Keratinocyte (primary cell): ENCODE measurements at regions not wholly inside any gene's neighbourhood (a gene's known extent, or its start where the extent isn't known, plus 50 kb on each side); places are given as distances from the start of the nearest gene placed in this dataset.

Source experiments
- DNase-seq: peaks from one replicate; pipeline ENCODE4 v3.0.0-alpha.2; 2011; ENCODE audit warnings: low read depth, missing footprints, low spot score
- FAIRE-seq: peaks from 2 replicates; lab custom pipeline; 2011; peaks lifted over from hg19 to GRCh38; lab: Jason Lieb, UNC
- H2AFZ ChIP-seq: 2 replicates; pipeline ENCODE4 v1.6.0; 2012; ENCODE audit warnings: low read length, control low read depth, inconsistent platforms; ENCODE audit not compliant: control insufficient read depth
- H3K27ac ChIP-seq: 2 replicates; pipeline ENCODE4 v1.5.1; 2011; ENCODE audit warnings: low read length; ENCODE audit not compliant: control insufficient read depth, insufficient read depth
- H3K27me3 ChIP-seq: 3 replicates; pipeline ENCODE4 v1.6.0; 2011; ENCODE audit warnings: low read length; ENCODE audit not compliant: control insufficient read depth, insufficient read depth; ENCODE audit errors: extremely low read depth
- H3K36me3 ChIP-seq, 2 experiments: 2 replicates in 1 of 2; 3 replicates in 1 of 2; pipeline ENCODE4 v1.5.1; 2011; ENCODE audit warnings: low read length in 2 of 2, mild to moderate bottlenecking in 1 of 2; ENCODE audit not compliant: control insufficient read depth in 2 of 2, insufficient read depth in 2 of 2; ENCODE audit errors: extremely low read depth in 1 of 2
- H3K4me1 ChIP-seq: 3 replicates; pipeline ENCODE4 v1.5.1; 2011; ENCODE audit warnings: low read length; ENCODE audit not compliant: control insufficient read depth, insufficient read depth; ENCODE audit errors: extremely low read depth
- H3K4me2 ChIP-seq: 3 replicates; pipeline ENCODE4 v1.6.0; 2011; ENCODE audit warnings: low read depth, low read length; ENCODE audit not compliant: control insufficient read depth, insufficient read depth; ENCODE audit errors: extremely low read depth
- H3K4me3 ChIP-seq, 3 experiments: fragments of 200-600 bp in 1 of 3; sonication (generic) in 1 of 3; 2 replicates in 2 of 3; 3 replicates in 1 of 3; pipeline ENCODE4 v1.5.1; 2011 to 2016; ENCODE audit warnings: low read length in 3 of 3, mild to moderate bottlenecking in 3 of 3, control low read depth in 2 of 3, inconsistent platforms in 1 of 3, low read depth in 1 of 3, mixed read lengths in 1 of 3, mixed run types in 1 of 3, moderate library complexity in 1 of 3; ENCODE audit not compliant: control insufficient read depth in 2 of 3, insufficient read depth in 2 of 3; ENCODE audit errors: extremely low read depth in 1 of 3
- H3K79me2 ChIP-seq: 2 replicates; pipeline ENCODE4 v1.6.0; 2012; ENCODE audit warnings: low read length; ENCODE audit not compliant: control insufficient read depth, insufficient read depth
- H3K9ac ChIP-seq: 3 replicates; pipeline ENCODE4 v1.6.0; 2011; ENCODE audit warnings: low read length; ENCODE audit not compliant: control insufficient read depth, insufficient read depth; ENCODE audit errors: extremely low read depth
- H3K9me1 ChIP-seq: 3 replicates; pipeline ENCODE4 v1.6.0; 2011; ENCODE audit warnings: low read length; ENCODE audit not compliant: control insufficient read depth, insufficient read depth; ENCODE audit errors: extremely low read depth
- H3K9me3 ChIP-seq: 2 replicates; pipeline ENCODE4 v1.5.1; 2012; ENCODE audit warnings: low read depth, low read length; ENCODE audit not compliant: control insufficient read depth
- H4K20me1 ChIP-seq: 3 replicates; pipeline ENCODE4 v1.6.0; 2011; ENCODE audit warnings: low read length; ENCODE audit not compliant: control insufficient read depth, insufficient read depth; ENCODE audit errors: extremely low read depth
- EZH2 ChIP-seq: IDR thresholded peaks from one replicate; pipeline ENCODE4 v1.6.1; 2012; ENCODE audit warnings: inconsistent platforms, mild to moderate bottlenecking, low read length, moderate library complexity
- dilution Hi-C: fragments of 300-500 bp; cut with MboI; formaldehyde crosslinking; loops from one replicate; pipeline ENCODE4 v1.7.0; 2020; ENCODE audit warnings: low sequenced_read_pairs; ENCODE audit not compliant: extremely low pct_ligation_motif_present
- TF ChIP-seq, protein P1 (sequence below), 3 experiments: IDR thresholded peaks in 1 of 3; conservative IDR thresholded peaks in 1 of 3; optimal IDR thresholded peaks in 1 of 3; 2 replicates in 2 of 3; 3 replicates in 1 of 3; pipeline versions ENCODE3 to v1.5.1; 2011; ENCODE audit warnings: low read length in 3 of 3, mild to moderate bottlenecking in 3 of 3, moderate library complexity in 2 of 3, control low read depth in 1 of 3, inconsistent platforms in 1 of 3; ENCODE audit not compliant: insufficient read depth in 2 of 3; ENCODE audit errors: extremely low read depth in 1 of 3

DNA sequence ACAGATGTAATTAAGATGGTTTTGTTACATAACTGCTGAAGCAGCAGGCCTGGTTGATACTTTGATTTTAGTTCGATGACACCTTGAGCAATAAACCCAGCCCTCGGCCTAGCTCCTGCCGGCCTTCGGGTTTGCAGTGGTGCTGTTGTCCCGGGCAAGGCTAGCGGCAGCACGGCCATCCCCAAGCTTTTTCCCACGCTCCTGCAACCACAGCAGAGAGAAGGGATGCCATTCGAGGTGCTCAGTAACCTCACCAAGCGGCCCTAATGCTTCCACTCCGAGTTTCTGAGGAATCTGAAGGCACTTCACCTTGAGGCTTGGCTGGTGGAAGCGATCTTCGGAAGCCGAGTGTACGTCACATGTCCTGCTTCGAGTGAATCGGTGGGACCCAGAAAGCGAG lies 182.1 kb downstream of the NAF1 start:
- H3K4me1 ChIP-seq, result no peaks in the 10 kb centered on the region
- H3K79me2 ChIP-seq, result no peaks in the 10 kb centered on the region
- H3K36me3 ChIP-seq, result no peaks in the 10 kb centered on the region
- no peak overlapping the region for H3K9ac ChIP-seq
- H3K27ac ChIP-seq, result no peak overlapping the region
- no peaks in the 10 kb centered on the region for H4K20me1 ChIP-seq
- FAIRE-seq, result no peak
- TF ChIP-seq EZH2, result no peak
- TF ChIP-seq, protein P1, sequence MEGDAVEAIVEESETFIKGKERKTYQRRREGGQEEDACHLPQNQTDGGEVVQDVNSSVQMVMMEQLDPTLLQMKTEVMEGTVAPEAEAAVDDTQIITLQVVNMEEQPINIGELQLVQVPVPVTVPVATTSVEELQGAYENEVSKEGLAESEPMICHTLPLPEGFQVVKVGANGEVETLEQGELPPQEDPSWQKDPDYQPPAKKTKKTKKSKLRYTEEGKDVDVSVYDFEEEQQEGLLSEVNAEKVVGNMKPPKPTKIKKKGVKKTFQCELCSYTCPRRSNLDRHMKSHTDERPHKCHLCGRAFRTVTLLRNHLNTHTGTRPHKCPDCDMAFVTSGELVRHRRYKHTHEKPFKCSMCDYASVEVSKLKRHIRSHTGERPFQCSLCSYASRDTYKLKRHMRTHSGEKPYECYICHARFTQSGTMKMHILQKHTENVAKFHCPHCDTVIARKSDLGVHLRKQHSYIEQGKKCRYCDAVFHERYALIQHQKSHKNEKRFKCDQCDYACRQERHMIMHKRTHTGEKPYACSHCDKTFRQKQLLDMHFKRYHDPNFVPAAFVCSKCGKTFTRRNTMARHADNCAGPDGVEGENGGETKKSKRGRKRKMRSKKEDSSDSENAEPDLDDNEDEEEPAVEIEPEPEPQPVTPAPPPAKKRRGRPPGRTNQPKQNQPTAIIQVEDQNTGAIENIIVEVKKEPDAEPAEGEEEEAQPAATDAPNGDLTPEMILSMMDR (optimal IDR thresholded peaks at IDR 0.05 in 1 of 3, IDR thresholded peaks at IDR 0.05 in 1 of 3, conservative IDR thresholded peaks at IDR 0.05 in 1 of 3; ENCODE audit: extremely low read depth in 1 of 3, insufficient read depth in 2 of 3, low read length in 3 of 3), result no peak
- no peak overlapping the region for H3K4me2 ChIP-seq
- H3K9me3 ChIP-seq, result no peaks in the 10 kb centered on the region
- dilution Hi-C loops, result no loop called here
- DNase-seq, result no peak
- H3K27me3 ChIP-seq, result no peaks in the 10 kb centered on the region
- H2AFZ ChIP-seq, result no peak overlapping the region
- H3K4me3 ChIP-seq, result no peak overlapping the region
- H3K9me1 ChIP-seq, result no peaks in the 10 kb centered on the region

DNA sequence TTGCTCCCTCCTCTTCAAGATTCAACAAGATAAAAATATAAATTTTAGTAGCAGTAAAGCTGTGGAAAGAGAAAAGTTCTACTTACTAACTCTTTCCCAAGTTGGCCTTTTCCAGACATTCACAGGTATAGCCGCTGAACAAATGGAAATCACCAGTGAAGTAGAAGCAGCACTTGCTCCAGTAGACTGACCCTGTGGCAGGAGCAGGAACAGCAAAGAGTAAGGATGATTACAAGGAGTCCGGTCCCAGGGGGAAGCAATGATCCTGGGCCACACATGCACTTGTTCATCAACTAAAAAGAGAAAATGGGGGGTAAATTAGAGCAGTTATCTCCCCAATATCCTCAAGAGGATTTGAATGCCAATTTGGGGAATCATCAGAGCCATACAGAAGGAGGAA lies 184.9 kb downstream of the NAF1 start:
- no peak for TF ChIP-seq EZH2
- TF ChIP-seq, protein P1 (optimal IDR thresholded peaks at IDR 0.05 in 1 of 3, IDR thresholded peaks at IDR 0.05 in 1 of 3, conservative IDR thresholded peaks at IDR 0.05 in 1 of 3; ENCODE audit: extremely low read depth in 1 of 3, insufficient read depth in 2 of 3, low read length in 3 of 3), result no peak
- H3K4me3 ChIP-seq, result no peak overlapping the region
- no peak overlapping the region for H3K27ac ChIP-seq
- H3K9me1 ChIP-seq, result no peaks in the 10 kb centered on the region
- dilution Hi-C loops, result no loop called here
- no peak overlapping the region for H3K4me2 ChIP-seq
- DNase-seq (no peak), FAIRE-seq (no peak)
- no peaks in the 10 kb centered on the region for H3K4me1 ChIP-seq
- no peaks in the 10 kb centered on the region for H3K79me2 ChIP-seq
- H4K20me1 ChIP-seq, result no peaks in the 10 kb centered on the region
- no peak overlapping the region for H2AFZ ChIP-seq
- H3K36me3 ChIP-seq, result no peaks in the 10 kb centered on the region
- H3K9ac ChIP-seq, result no peak overlapping the region
- H3K27me3 ChIP-seq, result no peaks in the 10 kb centered on the region
- H3K9me3 ChIP-seq, result no peaks in the 10 kb centered on the region
